Astrocyte (in vitro differentiated cells and primary cell): ENCODE measurements at regions not wholly inside any gene's neighbourhood (a gene's known extent, or its start where the extent isn't known, plus 50 kb on each side); places are given as distances from the start of the nearest gene placed in this dataset.

Experiments used
- DNase-seq: peaks from one replicate; pipeline ENCODE4 v3.0.0-alpha.2; 2010; ENCODE audit warnings: low read depth
- FAIRE-seq: peaks from 2 replicates; lab custom pipeline; 2011; peaks lifted over from hg19 to GRCh38; lab: Jason Lieb, UNC
- H2AFZ ChIP-seq: 2 replicates; pipeline ENCODE4 v1.6.0; 2012; ENCODE audit warnings: low read depth, low read length, inconsistent platforms
- H3K27ac ChIP-seq: 2 replicates; pipeline ENCODE4 v1.5.1; 2011; ENCODE audit warnings: low read depth, low read length, inconsistent platforms
- H3K27me3 ChIP-seq: 2 replicates; pipeline ENCODE4 v1.6.0; 2011; ENCODE audit warnings: low read length, inconsistent platforms; ENCODE audit not compliant: insufficient read depth
- H3K36me3 ChIP-seq: 2 replicates; pipeline ENCODE4 v1.5.1; 2011; ENCODE audit warnings: low read length, inconsistent platforms; ENCODE audit not compliant: insufficient read depth
- H3K4me1 ChIP-seq: 2 replicates; pipeline ENCODE4 v1.5.1; 2011; ENCODE audit warnings: low read length, inconsistent platforms; ENCODE audit not compliant: insufficient read depth
- H3K4me2 ChIP-seq: 2 replicates; pipeline ENCODE4 v1.6.0; 2012; ENCODE audit warnings: low read length, inconsistent platforms
- H3K4me3 ChIP-seq: 2 replicates; pipeline ENCODE4 v1.5.1; 2011; ENCODE audit warnings: low read depth, mild to moderate bottlenecking, low read length, inconsistent platforms; ENCODE audit not compliant: insufficient read depth
- H3K79me2 ChIP-seq: 2 replicates; pipeline ENCODE4 v1.6.0; 2012; ENCODE audit warnings: mild to moderate bottlenecking, low read length, inconsistent platforms; ENCODE audit not compliant: insufficient read depth
- H3K9ac ChIP-seq: 2 replicates; pipeline ENCODE4 v1.6.0; 2012; ENCODE audit warnings: mild to moderate bottlenecking, low read length, inconsistent platforms
- H3K9me3 ChIP-seq: 2 replicates; pipeline ENCODE4 v1.5.1; 2012; ENCODE audit warnings: low read depth, mild to moderate bottlenecking, low read length, inconsistent platforms; ENCODE audit not compliant: insufficient read depth
- H4K20me1 ChIP-seq: 2 replicates; pipeline ENCODE4 v1.6.0; 2012; ENCODE audit warnings: low read length, inconsistent platforms; ENCODE audit not compliant: insufficient read depth
- H3K27ac Mint-ChIP-seq: one replicate; pipeline ENCODE4 v1.8.0; 2021; ENCODE audit warnings: mild to moderate bottlenecking, mixed read lengths; ENCODE audit not compliant: unreplicated experiment
- H3K27me3 Mint-ChIP-seq: one replicate; pipeline ENCODE4 v1.8.0; 2021; ENCODE audit warnings: low read depth, mixed read lengths; ENCODE audit not compliant: unreplicated experiment
- H3K36me3 Mint-ChIP-seq: one replicate; pipeline ENCODE4 v1.8.0; 2021; ENCODE audit warnings: low read depth, mixed read lengths; ENCODE audit not compliant: unreplicated experiment
- H3K4me1 Mint-ChIP-seq: one replicate; pipeline ENCODE4 v1.8.0; 2021; ENCODE audit warnings: low read depth, mixed read lengths; ENCODE audit not compliant: unreplicated experiment
- H3K4me3 Mint-ChIP-seq: one replicate; pipeline ENCODE4 v1.8.0; 2021; ENCODE audit warnings: mild to moderate bottlenecking, moderate library complexity, mixed read lengths; ENCODE audit not compliant: unreplicated experiment
- H3K9me3 Mint-ChIP-seq: one replicate; pipeline ENCODE4 v1.8.0; 2021; ENCODE audit warnings: mild to moderate bottlenecking, mixed read lengths; ENCODE audit not compliant: unreplicated experiment
- EZH2 ChIP-seq: IDR thresholded peaks from 2 replicates; pipeline ENCODE4 v1.6.1; 2012; ENCODE audit warnings: mild to moderate bottlenecking, low read length, inconsistent platforms; ENCODE audit not compliant: insufficient read depth
- TF ChIP-seq, protein P1 (sequence below): IDR thresholded peaks from 2 replicates; pipeline ENCODE4 v1.5.1; 2011; ENCODE audit warnings: low read depth, mild to moderate bottlenecking, inconsistent platforms, low read length, moderate library complexity; ENCODE audit not compliant: insufficient read depth

DNA sequence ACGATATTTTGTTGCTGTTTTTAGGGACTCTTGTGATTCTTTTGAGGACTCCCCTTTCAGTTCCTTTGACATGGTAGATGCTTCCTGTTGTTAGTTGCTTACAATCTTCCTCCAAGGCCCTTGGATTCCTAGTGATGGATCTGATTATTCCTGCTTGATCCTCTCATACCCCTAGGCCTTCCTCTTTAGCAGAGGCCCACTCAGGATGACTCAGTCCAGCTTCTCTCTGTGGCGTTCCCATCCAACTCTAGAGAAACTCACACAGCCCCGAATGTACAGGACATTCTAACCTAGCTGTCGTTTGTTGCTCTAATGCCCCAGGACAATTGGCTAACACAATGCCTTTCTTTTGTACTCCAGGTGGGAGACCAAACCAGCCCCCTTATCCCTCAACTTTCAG lies 191.4 kb downstream of the POSTN start:
- Histone ChIP-seq H3K4me3 (no peak overlapping the region), H3K27me3 (no peaks in the 10 kb centered on the region), H3K27ac (no peak overlapping the region), H2AFZ (no peak overlapping the region), H3K36me3 (no peaks in the 10 kb centered on the region), H3K9me3 (no peaks in the 10 kb centered on the region), H3K9ac (no peak overlapping the region), H3K4me2 (no peak overlapping the region), H3K4me1 (no peaks in the 10 kb centered on the region), H4K20me1 (no peaks in the 10 kb centered on the region), H3K79me2 (no peaks in the 10 kb centered on the region)
- H3K9me3 Mint-ChIP-seq = no peaks in the 10 kb centered on the region
- H3K4me1 Mint-ChIP-seq = peaks cover 28% of the 10 kb centered on the region
- H3K27me3 Mint-ChIP-seq = no peaks in the 10 kb centered on the region
- TF ChIP-seq EZH2 = no peak
- TF ChIP-seq, protein P1, sequence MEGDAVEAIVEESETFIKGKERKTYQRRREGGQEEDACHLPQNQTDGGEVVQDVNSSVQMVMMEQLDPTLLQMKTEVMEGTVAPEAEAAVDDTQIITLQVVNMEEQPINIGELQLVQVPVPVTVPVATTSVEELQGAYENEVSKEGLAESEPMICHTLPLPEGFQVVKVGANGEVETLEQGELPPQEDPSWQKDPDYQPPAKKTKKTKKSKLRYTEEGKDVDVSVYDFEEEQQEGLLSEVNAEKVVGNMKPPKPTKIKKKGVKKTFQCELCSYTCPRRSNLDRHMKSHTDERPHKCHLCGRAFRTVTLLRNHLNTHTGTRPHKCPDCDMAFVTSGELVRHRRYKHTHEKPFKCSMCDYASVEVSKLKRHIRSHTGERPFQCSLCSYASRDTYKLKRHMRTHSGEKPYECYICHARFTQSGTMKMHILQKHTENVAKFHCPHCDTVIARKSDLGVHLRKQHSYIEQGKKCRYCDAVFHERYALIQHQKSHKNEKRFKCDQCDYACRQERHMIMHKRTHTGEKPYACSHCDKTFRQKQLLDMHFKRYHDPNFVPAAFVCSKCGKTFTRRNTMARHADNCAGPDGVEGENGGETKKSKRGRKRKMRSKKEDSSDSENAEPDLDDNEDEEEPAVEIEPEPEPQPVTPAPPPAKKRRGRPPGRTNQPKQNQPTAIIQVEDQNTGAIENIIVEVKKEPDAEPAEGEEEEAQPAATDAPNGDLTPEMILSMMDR = no peak
- FAIRE-seq = no peak
- H3K4me3 Mint-ChIP-seq = no peak overlapping the region
- no peaks in the 10 kb centered on the region for H3K36me3 Mint-ChIP-seq
- DNase-seq = no peak
- H3K27ac Mint-ChIP-seq = no peak overlapping the region

DNA sequence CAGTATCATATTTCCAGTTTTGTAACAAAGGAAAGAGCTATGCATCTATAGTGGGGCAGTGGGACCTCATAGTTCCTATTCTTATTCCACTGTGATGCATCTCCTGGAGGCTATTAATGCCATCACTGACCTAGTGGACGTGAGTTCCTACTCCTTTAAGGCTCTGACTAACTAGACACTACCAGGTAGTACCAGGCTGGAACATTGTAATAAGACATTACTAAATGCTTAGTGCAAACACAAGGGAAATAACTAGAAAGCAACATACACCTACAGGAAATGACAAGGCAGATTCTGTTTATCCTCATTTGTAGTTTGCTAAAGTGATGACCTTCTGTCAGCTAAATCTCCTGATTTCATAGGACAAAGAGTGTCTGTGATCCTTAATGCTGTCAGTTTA lies 192.5 kb downstream of the POSTN start:
- no peak for DNase-seq

More for the DNA sequence above, 192.5 kb downstream of the POSTN start:
- H3K36me3 Mint-ChIP-seq = no peaks in the 10 kb centered on the region
- H3K27me3 Mint-ChIP-seq = no peaks in the 10 kb centered on the region
- no peak overlapping the region for H3K4me2 ChIP-seq
- no peaks in the 10 kb centered on the region for H3K36me3 ChIP-seq
- H2AFZ ChIP-seq = no peak overlapping the region
- no peaks in the 10 kb centered on the region for H3K27me3 ChIP-seq
- TF ChIP-seq, protein P1 = no peak
- no peak for TF ChIP-seq EZH2
- H3K9ac ChIP-seq = no peak overlapping the region
- H3K27ac ChIP-seq = no peak overlapping the region
- no peaks in the 10 kb centered on the region for H4K20me1 ChIP-seq
- no peaks in the 10 kb centered on the region for H3K4me1 ChIP-seq
- FAIRE-seq = no peak
- H3K79me2 ChIP-seq = no peaks in the 10 kb centered on the region
- H3K9me3 Mint-ChIP-seq = peaks cover 4% of the 10 kb centered on the region
- peaks cover 24% of the 10 kb centered on the region for H3K4me1 Mint-ChIP-seq
- no peak overlapping the region for H3K4me3 ChIP-seq
- H3K9me3 ChIP-seq = no peaks in the 10 kb centered on the region
- H3K4me3 Mint-ChIP-seq = no peak overlapping the region
- no peak overlapping the region for H3K27ac Mint-ChIP-seq
